Stimulated activated CD8-positive, alpha-beta memory T cell treated with anti-CD3 and anti-CD28 coated beads, Interleukin-15, amount 100 ng/mL, for 48 hours (primary cell): ENCODE measurements at regions not wholly inside any gene's neighbourhood (a gene's known extent, or its start where the extent isn't known, plus 50 kb on each side); places are given as distances from the start of the nearest gene placed in this dataset.
"Not testable (repeated sequence)": the region's sequence is repeated elsewhere in the genome, so short reads cannot be mapped to it uniquely, and the experiment has no call there.

Experiments
- DNase-seq, 2 donors: peaks; one replicate each; pipeline ENCODE4 v3.0.0-alpha.2; 2020; ENCODE audit warnings: low read depth in 2 of 2

DNA sequence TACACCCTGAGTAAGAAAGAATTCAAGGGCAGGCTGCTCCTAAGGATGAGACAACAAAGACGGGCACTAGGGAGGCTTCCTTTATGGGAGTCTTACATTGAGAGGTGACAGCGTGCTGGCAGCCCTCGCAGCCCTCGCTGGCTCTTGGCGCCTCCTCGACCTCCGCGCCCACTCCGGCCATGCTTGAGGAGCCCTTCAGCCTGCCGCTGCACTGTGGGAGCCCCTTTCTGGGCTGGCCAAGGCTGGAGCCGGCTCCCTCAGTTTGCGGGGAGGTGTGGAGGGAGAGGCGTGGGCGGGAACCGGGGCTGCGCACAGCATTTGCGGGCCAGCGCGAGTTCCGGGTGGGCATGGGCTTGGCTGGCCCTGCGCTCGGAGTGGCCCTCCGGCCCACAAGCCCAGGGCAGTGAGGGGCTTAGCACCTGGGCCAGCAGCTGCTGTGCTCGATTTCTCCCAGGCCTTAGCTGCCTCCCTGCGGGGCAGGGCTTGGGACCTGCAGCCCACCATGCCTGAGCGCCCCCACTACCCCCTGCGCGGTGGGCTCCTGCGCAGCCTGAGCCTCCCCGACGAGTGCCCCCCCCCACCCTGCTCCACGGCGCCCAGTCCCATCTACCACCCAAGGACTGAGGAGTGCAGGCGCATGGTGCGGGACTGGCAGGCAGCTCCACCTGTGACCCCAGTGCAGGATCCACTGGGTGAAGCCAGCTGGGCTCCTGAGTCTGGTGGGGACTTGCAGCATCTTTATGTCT, 75.3 kb downstream of the BARX1 start:
- not testable (repeated sequence) for DNase-seq

DNA sequence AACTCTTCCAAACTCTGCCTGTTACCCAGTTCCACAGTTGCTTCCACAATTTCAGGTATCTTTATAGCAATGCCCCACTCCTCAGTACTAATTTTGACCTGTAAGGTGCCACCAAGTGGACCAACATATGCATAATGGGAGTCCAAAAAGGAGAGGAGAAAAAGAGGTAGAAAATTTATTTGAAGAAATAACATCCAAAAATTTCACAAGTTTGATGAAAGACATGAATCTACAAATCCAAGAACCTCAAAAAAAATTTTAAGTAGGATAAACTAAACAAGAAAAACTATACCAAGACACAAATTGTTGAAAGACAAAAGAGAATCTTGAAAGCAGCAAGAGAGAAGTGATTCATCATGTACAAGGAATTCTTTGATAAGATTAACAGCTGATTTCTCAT, 79.8 kb downstream of the BARX1 start:
- no peak for DNase-seq

DNA sequence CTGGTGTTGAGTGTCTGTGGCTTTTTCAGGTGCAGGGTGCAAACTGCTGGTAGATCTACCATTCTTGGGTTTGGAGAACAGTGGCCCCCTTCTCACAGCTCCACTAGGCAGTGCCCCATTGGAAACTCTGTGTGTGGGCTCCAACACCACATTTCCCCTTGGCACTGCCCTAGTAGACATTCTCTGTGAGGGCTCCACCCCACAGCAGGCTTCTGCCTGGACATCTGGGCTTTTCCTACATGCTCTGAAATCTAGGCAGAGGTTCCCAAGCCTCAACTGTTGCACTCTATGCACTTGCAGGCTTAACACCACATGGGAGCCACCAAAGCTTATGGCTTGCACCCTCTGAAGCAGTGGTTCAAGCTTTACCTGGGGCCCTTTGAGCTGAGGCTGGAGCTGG, 80.9 kb downstream of the BARX1 start:
- no peak for DNase-seq

DNA sequence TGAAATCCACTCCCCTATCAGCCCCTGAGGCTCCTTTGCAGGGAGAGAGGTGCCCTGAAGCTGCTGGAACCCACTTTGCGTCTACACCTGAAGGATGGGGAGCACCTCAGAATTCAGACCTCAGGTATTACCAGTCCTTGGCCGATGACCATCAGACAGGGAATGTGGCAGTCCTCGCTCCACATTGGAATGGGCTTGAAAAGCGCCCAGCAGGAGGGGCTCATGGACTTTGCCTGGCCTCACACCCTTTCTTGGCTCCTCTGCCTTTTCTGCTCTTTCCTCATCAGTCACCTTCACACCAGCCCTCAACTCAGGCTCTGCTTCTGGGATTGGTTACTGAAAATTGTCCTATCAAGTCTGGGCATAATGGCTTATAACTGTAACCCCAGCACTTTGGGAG, 83.9 kb downstream of the BARX1 start:
- DNase-seq = no peak

DNA sequence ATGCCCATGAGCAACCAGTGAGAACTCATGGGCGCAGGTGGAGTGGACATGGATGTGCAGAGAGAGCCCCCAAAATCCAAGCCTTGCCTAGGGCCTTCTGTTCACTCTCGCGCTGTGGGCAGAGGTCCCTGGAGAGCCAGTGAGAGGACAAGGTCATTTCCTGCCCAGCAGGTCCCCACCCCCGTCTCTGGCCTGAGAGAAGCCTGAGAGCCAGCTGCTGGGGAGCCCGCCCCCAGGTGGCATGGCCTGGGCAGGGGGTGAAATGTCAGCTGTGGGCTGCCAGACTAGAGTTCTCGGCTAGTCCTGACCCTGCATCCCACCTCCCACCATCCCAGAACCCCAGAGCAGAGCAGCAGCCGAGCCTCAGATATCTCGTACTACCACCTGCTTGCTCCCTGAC, 85.3 kb downstream of the BARX1 start:
- no peak for DNase-seq

DNA sequence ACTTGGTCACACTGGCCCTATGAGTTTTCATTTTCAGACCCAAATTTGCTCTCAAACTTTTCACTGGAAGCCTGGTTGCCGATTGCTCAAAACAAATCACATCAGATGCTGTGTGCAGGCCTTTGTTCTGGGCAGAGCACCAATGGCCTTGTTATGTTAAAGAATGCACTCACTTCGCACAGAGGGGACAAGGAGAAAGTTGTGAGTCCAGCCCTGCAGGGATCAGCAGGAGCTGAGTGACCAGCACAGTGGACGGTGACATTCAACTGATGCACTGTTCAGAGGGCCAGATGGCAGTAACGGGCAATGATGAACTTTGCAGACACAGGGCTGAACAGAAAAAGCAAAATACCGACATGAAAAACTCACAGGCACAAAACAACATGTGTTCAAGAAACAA, 86.1 kb downstream of the BARX1 start:
- no peak for DNase-seq

DNA sequence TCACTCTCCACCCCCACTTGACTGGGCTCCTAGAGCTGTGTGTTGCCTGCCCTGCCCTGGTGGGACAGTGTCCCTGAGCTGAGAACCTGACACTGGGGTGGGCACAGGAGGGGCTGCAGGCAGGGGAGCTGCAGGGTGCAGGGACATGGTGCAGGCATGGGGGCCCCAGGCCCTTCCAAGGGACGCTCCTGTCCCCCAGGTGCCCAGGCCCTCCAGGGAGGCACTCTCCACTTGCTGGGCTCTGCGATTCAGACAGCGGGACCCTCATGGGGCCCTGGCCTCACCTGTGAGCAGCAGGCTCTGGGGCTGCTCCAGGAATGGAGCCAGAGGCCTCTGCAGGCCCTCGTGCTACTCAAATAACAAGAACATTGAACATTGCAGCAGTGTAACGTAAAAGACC, 89.4 kb downstream of the BARX1 start:
- DNase-seq = no peak

DNA sequence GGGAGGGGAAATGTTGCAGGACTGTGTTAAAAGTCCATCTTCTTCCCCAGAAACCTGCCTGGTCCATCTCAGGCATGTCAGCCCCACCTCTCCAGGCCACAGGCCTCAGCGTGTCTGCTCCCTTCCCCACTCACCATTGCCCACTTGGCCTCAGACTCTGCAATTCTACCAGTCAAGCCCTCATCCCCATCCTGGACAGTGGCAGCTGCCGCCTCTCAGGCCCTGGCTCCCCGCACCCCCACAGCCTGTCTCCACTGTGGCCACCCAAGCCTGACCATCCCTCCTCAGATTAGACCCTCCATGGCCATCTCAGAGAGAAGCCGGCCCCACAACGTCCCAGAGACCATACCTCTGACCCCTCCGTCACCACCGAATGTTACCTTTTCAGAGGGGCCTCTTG, 89.9 kb downstream of the BARX1 start:
- DNase-seq = no peak

DNA sequence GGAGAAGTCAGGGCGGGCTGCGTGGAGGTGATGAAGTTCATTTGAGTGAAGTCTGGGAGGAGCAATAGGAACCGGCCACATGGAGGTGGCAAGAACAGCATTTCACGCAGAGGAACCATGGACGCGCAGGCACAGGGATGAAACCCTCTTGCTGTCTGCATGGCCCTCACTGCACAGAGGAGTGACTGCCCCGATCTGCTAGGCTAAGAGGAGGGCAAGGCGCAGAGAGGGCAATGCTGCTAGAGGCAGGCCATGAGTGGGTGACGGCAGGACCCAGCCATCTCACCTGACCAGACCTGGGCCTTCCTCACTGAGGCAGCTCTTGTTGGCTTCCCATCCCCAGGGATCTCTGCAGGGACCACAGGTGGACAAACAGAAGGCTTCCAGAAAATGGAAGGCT, 90.3 kb downstream of the BARX1 start:
- DNase-seq = no peak

DNA sequence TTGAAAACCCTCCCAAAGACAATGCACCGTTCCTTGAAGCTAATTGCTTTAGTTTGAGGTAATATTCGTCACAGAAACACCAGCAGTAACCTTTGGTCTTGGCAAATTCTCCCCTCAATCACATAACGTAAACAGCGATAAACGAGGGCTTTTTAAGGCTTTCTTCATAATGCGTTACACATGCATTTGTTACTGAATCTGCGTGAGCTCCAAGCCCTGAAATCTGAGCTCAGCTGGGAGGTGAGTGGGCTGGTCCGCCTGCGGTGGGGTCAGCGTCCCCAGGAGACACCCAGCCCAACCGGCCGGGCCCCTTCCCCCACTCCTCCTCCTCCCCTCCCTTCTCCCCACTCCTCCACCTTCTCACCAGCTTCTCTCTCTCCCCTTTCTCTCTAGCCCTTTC, 91.1 kb downstream of the BARX1 start:
- no peak for DNase-seq

DNA sequence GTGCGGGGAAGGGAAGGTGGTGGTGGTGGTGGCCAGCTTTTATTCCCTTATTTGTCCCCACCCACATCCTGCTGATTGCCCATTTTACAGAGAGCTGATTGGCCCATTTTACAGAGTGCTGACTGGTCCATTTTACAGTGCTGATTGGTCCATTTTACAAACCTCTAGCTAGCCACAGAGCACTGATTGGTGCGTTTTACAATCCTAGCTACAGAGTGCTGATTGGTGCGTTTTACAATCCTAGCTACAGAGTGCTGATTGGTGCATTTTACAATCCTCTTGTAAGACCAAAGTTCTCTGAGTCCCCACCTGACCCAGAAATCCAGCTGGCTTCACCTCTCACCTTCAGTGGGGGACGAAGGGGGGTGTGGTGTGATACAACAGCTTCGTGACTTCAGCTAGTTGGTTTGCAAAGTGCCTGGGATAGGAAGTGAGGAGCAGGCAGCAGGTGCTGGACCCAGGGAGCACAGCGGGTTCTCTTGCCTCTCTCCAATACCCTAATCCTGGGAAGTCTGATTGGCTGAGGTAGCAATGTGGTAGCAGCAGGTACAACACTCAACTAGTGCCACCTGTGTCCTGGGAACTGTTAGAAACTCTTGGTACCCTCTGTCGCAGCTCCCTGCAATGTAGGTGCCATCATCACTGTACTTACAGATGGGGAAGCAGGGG, 92.1 kb downstream of the BARX1 start:
- DNase-seq = no peak

DNA sequence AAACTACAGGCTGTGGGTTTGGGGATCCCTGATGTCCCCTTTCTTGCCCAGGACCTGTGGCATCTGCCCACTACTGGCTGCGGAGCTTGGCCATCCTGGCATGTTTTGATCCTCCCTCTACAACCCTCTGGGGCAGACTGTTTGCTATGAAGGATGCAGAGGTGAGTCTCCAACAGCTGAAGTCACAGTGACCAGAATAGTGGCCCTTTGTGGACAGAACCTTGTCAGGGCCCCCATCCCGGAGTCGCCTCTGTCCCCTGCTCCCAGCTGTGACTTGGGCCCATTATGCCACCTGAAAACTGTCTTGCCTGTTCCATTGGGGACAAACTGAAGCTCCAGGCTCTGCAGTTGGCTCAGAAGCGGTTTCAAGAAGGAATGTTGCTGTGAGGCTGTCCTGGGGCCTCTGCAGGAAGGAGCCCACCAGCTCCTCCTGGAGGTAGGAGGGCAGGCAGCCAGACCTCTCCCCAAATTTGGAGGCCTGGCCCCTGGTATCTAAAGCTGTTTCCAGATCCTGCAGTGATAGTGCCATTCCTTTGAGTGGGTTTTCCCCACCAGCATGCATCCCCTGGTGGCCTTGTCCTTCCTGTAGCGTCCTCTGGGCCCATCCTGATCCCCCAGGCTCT, 93.3 kb downstream of the BARX1 start:
- no peak for DNase-seq

DNA sequence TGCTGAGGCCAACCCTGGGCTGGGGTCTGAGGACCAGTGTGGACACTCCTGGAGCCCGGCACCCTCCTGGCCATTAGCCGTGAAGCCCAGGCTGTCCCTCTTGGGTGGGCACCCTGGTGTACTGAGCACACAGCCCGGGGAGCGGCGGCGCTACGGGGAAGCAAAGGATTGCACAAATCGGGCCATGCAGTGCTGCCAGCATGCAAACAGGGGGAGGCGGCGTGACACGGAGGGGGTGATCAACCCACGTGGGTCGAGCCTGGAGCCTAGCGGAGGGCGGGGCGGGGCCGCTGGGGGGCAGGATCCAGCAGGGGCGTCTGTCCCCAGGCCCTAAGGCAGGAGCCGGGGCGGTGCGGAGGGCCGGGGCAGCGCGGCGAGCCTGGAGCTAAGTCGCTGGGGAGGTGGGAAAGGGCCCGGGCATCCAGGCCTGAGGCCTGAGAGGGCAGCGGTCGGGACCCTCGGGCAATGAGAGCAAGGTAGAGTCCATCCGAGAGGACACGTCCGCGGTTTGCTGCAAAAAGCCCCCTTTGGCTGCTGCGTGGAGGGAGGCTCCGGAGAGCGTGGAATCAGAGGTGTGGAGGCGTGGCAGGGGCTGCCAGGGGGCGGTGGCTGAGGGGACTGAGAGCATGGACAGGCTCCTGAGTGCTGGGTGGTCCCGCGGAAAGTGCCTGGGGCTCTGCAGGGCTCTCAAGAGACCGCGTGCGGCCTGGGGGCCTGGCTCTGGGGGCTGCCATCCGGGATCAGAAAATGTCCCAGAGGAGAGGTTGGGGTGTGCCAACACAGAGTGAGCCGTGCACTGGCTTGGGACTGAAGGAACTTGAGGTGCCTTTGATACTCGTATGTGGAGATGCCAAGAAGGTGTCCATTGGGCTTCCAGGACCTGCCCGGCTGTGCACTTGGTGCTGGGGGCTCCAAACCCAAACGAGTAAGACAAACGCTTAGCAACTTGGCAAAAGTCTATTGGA, 94.2 kb downstream of the BARX1 start:
- no peak for DNase-seq

DNA sequence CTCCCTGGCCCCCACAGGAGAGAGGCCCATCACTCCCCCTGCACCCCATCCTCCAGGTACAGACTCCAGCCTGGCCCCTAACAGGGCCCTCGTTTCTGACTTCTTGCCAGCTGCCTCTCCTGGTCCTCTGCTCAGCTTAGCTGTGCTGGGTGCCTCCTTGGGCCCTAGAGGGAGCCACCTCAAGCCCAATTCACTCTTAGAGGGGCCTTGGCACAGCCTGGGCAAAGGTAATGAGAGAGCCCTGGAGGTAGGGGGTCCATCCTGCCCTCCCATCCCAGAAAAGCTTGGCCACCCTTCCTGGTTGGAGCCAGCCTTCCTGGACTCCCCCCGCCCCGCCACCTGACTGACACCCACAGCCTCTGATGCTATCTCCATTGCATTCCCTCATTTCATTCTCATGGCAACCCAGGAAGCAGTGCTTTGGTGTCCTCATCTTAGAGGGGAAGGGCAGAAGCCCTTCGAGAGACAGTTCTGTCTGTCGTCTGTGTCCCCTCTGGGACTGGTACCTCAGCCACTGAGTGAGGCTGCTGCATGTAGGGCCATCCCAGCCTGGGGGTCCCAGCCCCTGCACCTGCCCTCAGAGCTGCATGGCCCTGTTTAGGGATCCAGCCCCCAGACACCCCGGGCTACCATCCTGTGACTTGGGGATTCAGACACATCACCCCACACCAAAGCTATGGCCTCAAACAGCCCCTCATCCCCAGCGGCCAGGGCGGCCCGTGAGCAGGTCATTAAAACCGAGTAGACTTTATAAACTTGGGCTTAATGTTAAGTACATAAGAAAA, 95.5 kb downstream of the BARX1 start:
- no peak for DNase-seq

DNA sequence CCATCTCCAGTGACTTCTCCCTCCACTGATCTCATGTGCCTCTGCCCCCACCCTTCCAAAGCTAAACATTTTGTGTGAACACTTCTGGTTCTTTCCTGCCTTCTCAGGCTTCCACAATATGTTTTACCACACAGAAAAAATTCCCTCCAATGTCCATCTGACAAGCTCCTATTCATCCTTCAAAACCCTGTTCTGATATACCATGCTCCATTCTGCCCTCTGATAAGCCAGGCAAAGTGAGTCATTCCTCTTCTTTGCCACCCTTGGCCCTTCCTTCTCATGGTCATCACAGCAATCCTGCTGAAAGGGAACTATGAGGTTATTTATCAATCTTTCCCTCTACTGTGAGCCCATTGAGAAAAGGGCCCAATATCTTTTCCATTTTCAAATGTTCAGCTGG, 97.6 kb downstream of the BARX1 start:
- DNase-seq = no peak

DNA sequence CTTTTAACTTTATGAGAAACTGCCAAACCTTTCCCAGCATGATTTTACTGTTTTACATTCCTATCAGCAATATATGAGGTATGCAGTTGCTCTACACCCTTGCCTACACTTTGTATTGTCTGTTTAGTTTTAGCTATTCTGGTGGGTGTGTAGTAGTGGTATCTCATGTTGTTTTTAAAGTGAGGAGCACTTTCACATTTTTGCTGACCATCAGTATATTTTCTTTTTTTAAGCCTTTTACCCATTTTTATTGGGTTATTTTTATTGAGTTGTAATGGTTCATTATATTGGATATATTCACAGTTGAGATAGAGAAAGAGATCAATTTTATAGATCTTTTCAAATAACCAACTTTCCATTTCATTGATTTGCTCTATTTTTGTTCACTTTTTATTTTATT, 102.4 kb downstream of the BARX1 start:
- DNase-seq = no peak

DNA sequence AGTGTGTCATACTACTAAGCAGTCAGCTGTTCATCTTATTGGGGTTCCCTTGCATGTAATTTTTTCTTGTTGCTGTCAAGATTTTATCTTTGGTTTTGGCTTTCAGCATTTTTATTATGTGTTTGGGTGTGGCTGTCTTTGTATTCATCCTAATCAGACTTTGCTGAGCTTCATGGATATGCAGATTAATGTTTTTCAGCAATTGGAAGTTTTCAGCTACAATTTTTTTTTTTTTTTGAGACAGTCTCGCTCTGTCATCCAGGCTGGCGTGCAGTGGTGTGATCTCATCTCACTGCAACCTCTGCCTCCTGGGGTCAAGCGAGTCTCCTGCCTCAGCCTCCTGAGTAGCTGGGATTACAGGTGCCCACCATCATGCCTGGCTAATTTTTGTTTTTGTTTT, 108.8 kb downstream of the BARX1 start:
- no peak for DNase-seq

DNA sequence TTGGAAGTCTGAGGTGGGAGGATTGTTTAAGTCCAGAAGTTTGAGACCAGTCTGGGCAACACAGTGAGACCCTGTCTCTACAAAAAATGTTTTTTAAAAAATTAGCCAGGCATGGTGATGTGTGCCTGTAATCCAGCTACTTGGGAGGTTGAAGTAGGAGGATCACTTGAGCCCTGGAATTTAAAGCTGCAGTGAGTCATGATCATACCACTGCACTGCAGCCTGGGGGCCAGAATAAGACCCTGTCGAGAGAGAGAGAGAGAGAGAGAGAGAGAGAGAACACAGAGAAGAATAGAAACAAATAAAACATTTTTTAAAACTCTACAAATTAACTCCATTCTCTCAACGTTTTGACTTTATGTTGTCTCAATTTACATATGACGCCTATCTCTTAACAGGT, 111.8 kb downstream of the BARX1 start:
- no peak for DNase-seq

DNA sequence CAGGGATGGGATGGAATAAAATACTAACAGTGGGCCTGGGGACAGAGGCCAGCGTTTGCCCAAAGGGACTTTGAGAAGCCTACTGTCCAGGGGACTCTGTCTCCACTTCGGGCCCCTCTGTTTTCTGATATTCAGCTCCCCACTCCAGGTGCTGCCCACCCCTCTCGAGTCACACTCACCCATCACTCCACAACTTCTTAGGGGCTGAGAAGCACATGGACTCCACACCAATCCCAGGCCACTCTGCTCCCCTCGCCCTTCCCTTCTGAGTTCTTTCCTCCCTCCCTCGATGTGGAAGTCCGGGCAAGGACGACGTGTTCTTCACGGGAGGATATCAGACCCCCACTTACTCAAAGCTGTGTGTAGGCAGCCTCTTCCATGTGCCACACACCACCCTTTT, 124.5 kb downstream of the BARX1 start:
- no peak for DNase-seq

DNA sequence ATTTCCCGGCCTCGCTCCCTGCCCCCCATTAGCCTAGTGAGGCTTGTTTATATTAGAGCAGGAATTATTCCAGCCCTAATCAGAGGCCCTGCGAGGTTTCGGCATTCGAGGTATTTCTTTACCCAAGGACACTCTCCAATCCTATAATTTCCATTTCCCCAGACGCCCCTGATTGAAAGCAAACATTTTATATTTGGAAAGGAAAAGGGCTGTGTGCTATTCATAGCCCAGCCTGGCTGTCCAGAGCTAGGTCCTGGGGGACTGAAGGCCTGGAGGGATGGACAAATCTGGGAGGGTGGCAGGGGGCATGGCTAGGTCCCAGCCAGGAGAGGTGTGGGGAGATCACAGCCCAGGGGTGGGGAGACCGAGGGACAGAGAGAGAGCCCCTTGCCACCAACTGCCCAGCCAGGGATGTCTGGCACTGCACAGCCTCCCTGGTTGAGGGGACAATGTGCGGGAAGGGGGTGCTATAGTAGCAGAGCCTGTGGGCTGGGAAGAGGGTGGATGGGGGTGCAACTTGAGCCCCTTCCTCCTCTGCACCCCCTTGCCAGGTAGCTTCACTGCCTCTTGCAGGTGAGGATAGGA, 125.1 kb downstream of the BARX1 start:
- no peak for DNase-seq
